ENCODE measurements at regions not wholly inside any gene's neighbourhood (a gene's known extent, or its start where the extent isn't known, plus 50 kb on each side); places are given as distances from the start of the nearest gene placed in this dataset.

DNA sequence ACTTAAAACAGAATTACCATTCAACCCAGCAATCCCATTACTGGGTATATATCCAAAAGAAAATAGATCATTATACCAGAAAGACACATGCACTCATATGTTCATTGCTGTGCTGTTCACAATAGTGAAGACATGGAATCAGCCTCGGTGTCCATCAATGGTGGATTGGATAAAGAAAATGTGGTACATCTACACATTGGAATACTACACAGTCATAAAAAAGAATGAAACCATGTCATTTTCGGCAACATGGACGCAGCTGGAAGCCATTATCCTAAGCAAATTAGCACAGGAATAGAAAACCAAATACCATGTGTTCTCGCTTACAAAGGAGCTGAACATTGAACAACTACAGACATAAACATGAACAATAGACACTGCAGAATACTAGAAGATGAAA, 244.8 kb upstream of the PROX1 start:
- Mint-ChIP-seq H3K27ac (no peak overlapping the region), H3K36me3 (no peaks in the 10 kb centered on the region), H3K9me3 (ENCODE audit: low read depth) (no peaks in the 10 kb centered on the region), H3K4me3 (no peak overlapping the region), H3K27me3 (no peaks in the 10 kb centered on the region), H3K4me1 (no peaks in the 10 kb centered on the region)
- DNase-seq (no peak), ATAC-seq (no peak)
- CTCF ChIA-PET, result no interaction called here

DNA sequence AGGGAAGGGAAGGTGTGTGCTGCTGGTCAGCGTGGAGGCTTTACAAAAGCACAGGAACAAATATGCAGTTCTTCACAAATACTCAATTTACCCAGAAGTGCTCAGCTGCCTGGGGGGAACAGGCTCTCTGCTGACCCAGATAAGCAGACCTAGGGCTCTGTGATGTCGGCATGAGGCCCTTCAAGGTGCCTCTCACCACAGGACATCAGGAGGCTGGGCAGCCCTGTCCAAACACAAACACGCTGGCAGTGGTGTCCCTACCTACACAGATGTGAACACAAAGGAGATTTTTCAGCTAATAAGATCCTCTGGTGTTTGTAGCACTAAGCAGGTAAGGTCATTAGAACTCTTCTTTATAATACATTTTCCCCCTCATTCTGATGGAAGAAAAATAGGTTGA, 243.0 kb upstream of the PROX1 start:
- Mint-ChIP-seq H3K9me3 (ENCODE audit: low read depth) (no peaks in the 10 kb centered on the region), H3K36me3 (no peaks in the 10 kb centered on the region), H3K4me1 (no peaks in the 10 kb centered on the region), H3K4me3 (no peak overlapping the region), H3K27me3 (no peaks in the 10 kb centered on the region), H3K27ac (no peak overlapping the region)
- DNase-seq (no peak), ATAC-seq (no peak)
- CTCF ChIA-PET, result no interaction called here

DNA sequence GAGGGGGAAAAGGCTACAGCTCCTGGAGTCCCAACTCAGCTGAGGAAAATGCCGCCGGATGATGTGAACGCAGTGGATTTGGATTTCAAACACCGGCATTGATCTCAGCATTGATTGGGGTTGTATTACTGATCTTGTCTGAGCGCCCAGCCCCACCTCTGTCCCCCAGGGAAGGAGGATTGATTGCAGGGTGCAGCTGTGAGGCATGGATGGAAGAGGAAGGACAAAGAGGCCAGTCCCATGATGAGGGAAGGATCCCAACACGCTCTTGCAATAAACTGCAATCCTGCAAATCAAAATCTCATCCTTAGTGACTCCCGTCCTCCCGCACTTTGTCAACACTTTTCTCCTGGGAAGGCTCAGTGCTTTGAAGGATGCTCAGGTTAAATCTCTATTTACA, 242.3 kb upstream of the PROX1 start:
- H3K36me3 Mint-ChIP-seq, result no peaks in the 10 kb centered on the region
- CTCF ChIA-PET, result no interaction called here
- DNase-seq (no peak), ATAC-seq (no peak)
- H3K27ac Mint-ChIP-seq, result no peak overlapping the region
- no peaks in the 10 kb centered on the region for H3K27me3 Mint-ChIP-seq
- H3K4me3 Mint-ChIP-seq, result no peak overlapping the region
- no peaks in the 10 kb centered on the region for H3K4me1 Mint-ChIP-seq
- H3K9me3 Mint-ChIP-seq (ENCODE audit: low read depth), result no peaks in the 10 kb centered on the region

DNA sequence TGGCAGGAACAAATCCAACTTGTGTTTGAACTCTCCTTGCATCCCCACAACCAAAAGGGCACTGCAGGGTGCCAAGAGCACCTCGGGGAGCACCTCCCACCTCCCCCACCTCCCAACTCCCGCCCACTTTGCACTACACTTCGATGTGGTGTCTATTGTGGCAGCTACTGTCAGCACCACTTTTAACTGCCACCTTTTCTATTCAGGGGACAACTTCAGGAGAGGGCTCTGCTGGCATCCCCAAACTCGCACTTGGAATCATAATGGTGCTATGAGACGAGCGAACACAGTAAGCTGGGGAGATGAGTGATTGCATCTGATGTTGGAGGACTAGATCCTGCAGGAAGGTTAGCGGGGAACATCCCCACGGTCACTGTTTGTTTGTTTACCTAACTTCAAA, 238.2 kb upstream of the PROX1 start:
- Mint-ChIP-seq H3K27ac (no peak overlapping the region), H3K4me1 (no peaks in the 10 kb centered on the region), H3K9me3 (ENCODE audit: low read depth) (no peaks in the 10 kb centered on the region), H3K27me3 (no peaks in the 10 kb centered on the region), H3K36me3 (no peaks in the 10 kb centered on the region), H3K4me3 (no peak overlapping the region)
- ATAC-seq (no peak), DNase-seq (no peak)
- CTCF ChIA-PET, result no interaction called here

DNA sequence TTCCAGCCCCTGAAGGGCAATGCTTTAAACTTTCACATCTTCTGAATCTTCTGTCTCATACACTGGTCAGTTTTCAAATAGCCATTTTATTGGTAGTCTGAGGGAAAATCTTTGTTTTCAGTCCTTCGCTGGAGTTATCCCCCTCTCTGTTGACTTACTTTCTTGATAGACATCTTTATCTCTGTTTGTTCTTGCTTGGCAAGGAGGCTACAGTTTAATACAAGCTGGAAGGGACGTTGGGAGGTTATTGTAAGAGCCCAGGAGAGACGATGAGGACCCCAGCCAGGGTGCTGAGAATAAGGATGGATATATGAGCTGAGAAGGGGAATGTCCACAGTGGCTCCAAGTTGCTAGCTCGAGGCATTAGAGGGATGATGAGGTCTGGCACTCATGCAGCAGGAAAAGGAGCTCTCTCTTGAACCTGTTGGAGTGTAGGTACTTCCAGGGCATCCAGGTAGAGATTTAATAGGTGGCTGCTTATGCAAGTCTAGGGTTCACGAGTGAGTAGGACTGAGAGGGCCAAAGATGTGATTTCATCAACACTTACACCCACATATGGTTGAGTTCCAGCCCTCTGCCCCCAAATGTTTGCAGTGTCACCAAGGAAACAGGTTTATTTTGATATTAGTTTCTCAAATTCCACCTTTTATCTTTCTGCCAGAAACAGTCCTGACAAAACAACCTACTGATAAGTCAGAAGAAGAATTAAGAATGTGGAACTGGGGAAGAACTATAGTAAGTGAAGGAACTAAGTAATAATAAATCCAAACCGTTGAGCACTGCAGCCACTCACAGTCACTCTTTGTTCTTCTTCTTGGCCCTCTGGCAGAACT, 237.3 kb upstream of the PROX1 start:
- no peak overlapping the region for H3K27ac Mint-ChIP-seq
- H3K9me3 Mint-ChIP-seq (ENCODE audit: low read depth), result no peaks in the 10 kb centered on the region
- ATAC-seq, result no peak
- no peaks in the 10 kb centered on the region for H3K4me1 Mint-ChIP-seq
- H3K36me3 Mint-ChIP-seq, result no peaks in the 10 kb centered on the region
- H3K27me3 Mint-ChIP-seq, result no peaks in the 10 kb centered on the region
- no peak for DNase-seq
- CTCF ChIA-PET, result no interaction called here
- no peak overlapping the region for H3K4me3 Mint-ChIP-seq

DNA sequence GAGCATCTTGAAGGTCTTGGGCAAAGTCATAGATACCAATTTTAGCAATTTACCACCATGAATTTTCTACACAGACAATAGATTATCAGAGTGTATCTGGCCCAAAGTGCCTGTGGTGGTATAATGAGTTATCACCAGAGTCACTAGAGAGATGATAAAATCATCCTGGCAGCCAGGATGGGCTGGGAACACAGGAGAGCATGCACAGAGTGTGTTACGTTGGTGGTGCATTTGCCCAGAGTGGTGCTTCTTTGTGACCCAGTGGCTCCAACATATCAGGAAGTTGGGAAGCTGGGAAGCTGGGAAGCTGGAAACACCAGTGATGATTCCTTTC, 236.7 kb upstream of the PROX1 start:
- ATAC-seq (no peak), DNase-seq (no peak)
- Mint-ChIP-seq H3K36me3 (no peaks in the 10 kb centered on the region), H3K4me1 (no peaks in the 10 kb centered on the region), H3K27me3 (no peaks in the 10 kb centered on the region), H3K9me3 (ENCODE audit: low read depth) (no peaks in the 10 kb centered on the region), H3K4me3 (no peak overlapping the region), H3K27ac (no peak overlapping the region)
- CTCF ChIA-PET, result no interaction called here

DNA sequence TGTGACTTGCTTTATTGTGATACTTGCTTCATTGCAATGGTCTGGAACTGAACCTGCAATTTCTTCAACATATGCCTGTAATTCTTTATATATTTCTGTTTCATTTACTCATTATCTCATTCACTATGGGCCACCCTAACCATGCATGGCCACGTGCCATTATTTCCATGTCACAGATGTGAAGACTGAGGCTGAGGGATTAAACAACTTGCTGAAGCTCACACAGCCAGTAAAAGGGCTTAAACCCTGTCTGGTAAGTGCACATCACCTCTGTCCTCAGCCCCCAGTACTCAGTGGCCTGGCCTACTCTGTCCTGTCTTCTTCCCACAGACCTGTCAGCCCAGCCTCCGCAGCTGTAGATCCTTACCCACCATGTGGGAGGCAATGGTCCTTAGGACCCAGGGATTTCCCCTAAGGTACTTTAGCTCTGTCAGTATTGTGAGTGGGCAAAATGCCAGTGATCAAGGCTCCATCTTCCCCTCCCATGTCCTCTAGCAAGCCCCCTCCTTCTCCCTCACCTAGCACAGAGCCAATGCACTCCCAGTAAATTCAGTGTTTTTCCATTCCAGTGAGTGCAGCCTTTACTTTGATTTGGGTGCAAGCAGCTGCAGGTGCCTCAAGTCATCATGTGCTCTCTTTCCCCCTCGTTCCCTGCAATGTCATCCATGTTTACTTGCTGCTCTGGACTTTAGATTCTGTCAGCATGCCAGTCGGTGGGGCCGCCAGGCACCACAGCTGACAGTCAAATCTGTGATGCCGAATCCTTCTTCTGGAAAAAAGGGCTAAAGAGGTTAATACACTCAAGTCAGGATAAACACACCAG, 228.2 kb upstream of the PROX1 start:
- CTCF ChIA-PET, result no interaction called here
- Mint-ChIP-seq H3K9me3 (ENCODE audit: low read depth) (no peaks in the 10 kb centered on the region), H3K4me3 (no peak overlapping the region), H3K36me3 (no peaks in the 10 kb centered on the region), H3K27me3 (no peaks in the 10 kb centered on the region), H3K4me1 (no peaks in the 10 kb centered on the region), H3K27ac (no peak overlapping the region)
- no peak for ATAC-seq
- DNase-seq, result no peak

DNA sequence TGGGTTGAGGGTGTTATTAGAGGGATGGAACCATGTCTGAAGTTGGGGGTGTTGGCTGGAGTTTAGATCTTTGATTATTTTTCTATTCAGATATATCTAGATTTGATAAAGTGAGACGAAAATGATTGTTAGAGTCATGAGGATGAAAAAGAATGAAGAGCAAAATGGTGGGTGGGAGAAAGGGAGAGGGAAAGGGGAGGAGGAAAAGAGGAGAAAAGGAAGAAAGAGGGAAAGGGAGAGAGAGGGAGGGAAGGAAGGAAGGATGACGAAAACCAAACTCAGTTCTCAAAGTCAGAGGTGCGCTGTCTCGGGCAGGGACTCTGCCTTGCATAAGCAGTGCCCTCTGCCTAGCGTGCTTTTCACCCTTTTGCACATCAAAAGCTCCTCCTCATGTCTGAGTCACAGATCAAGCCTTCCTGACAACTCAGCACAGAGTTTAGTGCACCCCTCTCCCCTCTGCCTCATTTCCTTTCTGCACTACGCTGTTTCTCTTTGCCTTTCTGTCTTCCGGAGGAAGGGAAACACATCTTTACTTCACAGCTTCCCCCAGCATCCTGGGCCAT, 225.8 kb upstream of the PROX1 start:
- Mint-ChIP-seq H3K9me3 (ENCODE audit: low read depth) (no peaks in the 10 kb centered on the region), H3K36me3 (no peaks in the 10 kb centered on the region), H3K4me3 (no peak overlapping the region), H3K4me1 (no peaks in the 10 kb centered on the region), H3K27me3 (no peaks in the 10 kb centered on the region), H3K27ac (no peak overlapping the region)
- CTCF ChIA-PET, result no interaction called here
- ATAC-seq, result no peak
- DNase-seq, result no peak

DNA sequence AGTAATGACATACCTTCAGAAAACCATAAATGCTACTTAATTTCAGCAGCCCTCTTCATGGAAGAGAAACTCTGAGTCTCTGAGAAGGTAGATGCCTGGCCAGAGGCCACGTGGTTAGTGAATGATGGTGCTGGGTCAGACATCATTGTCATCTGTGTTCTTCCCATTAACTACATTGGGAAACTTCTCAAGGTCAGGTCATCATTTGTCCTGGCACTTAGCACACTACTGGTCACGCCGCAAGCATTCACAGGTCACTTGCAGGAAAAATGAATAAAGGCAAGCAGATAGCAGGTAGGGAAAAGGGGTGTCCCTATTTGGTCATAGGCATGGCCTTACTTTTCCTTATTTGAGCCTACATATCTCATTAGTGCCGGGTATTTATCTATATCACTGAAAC, 220.1 kb upstream of the PROX1 start:
- H3K27ac Mint-ChIP-seq, result no peak overlapping the region
- ATAC-seq, result no peak
- H3K4me1 Mint-ChIP-seq, result no peaks in the 10 kb centered on the region
- H3K4me3 Mint-ChIP-seq, result no peak overlapping the region
- no peaks in the 10 kb centered on the region for H3K36me3 Mint-ChIP-seq
- CTCF ChIA-PET, result no interaction called here
- H3K9me3 Mint-ChIP-seq (ENCODE audit: low read depth), result no peaks in the 10 kb centered on the region
- no peak for DNase-seq
- H3K27me3 Mint-ChIP-seq, result no peaks in the 10 kb centered on the region

DNA sequence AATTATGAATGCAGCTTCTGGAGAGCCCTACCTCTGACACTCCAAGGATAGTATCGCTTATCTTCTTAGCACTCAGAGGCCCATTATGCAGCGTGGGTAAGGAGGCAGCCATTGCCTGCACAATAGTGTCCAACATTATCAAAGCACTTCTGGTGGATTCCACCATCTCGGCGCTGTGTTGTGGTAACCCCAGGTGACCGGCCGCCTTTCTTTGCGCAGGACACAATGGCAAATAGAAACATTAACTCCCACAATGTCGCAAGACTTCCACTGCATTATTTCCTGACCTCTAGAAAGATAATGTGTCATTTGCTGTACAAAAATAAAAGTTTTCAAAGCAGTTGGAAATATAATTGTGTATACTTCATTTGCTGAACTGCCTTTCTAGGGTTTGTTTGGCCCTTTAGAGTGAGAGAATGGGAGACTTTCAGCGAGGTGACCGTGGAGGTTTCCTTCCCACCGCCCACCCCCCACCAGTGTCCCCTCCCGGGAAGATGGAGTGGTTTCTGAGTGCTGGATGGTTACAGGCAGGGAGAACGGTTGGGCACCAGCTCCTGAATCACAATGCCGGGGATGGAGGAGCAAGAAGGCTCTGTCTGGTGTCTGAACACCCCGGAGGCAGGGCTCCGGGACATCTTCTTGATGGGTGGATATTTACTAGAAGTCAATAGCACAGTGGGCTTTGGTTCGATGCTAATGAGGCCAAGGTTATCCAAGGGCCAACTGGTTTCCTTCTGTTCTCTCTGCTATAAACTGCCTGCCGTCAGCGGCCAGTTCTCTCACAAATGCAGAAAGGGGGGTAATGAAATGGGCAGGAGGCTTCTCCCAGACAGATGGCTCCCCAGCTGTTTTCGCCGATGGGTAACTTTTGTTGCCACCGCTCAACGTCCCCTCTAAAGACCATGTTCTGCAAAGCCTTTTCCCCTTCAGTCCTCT, 215.4 kb upstream of the PROX1 start:
- Mint-ChIP-seq H3K36me3 (no peaks in the 10 kb centered on the region), H3K4me3 (no peak overlapping the region), H3K9me3 (ENCODE audit: low read depth) (no peaks in the 10 kb centered on the region), H3K27me3 (no peaks in the 10 kb centered on the region), H3K4me1 (no peaks in the 10 kb centered on the region), H3K27ac (no peak overlapping the region)
- ATAC-seq (no peak), DNase-seq (no peak)
- CTCF ChIA-PET, result no interaction called here

DNA sequence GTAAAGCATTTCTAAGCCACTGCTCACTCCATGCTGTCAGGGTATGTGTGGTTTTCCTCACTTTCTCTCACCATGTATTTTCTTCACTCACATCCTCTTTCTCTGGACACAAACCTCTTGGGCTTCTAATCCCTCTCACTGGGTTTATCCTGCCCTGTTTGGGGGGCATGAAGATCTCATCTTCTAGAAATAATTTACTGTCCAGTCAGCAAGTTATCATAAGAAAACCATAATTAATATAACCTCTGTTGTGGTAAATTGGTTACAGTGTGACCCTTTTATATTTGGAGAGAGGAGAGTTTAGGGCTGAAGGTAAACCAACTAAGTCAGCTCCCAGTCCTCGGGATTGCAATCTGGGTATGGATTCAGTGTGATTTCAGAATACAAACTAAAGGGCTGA, 213.8 kb upstream of the PROX1 start:
- H3K27ac Mint-ChIP-seq, result no peak overlapping the region

DNA sequence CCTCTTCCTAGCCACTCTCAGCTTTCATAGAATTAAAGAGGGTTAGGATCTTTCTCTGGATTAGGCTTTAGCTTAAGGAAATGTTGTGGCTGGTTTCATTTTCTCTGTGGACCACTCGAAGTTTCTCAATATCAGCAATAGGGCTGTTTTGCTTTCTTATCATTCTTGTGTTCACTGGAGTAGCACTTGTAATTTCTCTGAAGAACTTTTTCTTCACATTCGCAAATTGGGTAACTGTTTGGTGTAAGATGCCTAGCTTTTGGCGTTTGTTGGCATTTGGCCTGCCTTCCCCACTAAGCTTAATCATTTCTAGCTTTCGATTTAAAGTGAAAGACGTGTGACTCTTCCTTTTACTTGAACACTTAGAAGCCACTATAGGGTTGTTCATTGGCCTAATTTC, 210.8 kb upstream of the PROX1 start:
- H3K4me1 Mint-ChIP-seq, result no peaks in the 10 kb centered on the region
- DNase-seq (no peak), ATAC-seq (no peak)
- no peaks in the 10 kb centered on the region for H3K27me3 Mint-ChIP-seq
- CTCF ChIA-PET, result no interaction called here
- H3K4me3 Mint-ChIP-seq, result no peak overlapping the region
- H3K27ac Mint-ChIP-seq, result no peak overlapping the region
- no peaks in the 10 kb centered on the region for H3K9me3 Mint-ChIP-seq (ENCODE audit: low read depth)
- no peaks in the 10 kb centered on the region for H3K36me3 Mint-ChIP-seq

More for the DNA sequence above, 213.8 kb upstream of the PROX1 start:
- Mint-ChIP-seq H3K4me3 (no peak overlapping the region), H3K27me3 (no peaks in the 10 kb centered on the region), H3K9me3 (ENCODE audit: low read depth) (no peaks in the 10 kb centered on the region), H3K4me1 (no peaks in the 10 kb centered on the region), H3K36me3 (no peaks in the 10 kb centered on the region)
- DNase-seq (no peak), ATAC-seq (no peak)
- CTCF ChIA-PET, result no interaction called here

DNA sequence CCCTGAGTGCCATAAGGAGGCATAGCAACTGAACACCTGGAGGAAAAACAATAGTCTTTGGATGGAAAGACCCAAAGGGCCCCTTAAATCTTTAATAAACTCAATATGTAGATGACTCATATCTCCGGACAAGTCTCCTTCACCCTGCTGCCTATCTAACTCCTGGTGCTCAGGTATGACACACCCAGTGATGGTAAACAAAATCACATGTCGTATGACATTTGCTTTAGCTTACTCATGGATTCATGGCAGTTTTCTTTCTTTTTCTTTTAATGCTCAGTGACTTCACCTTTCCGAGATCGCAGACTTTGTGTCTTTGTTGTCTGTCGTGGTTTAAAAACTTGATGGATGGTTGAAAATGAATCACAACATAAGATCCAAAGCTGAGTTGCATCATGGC, 208.5 kb upstream of the PROX1 start:
- ATAC-seq, result no peak
- CTCF ChIA-PET, result no interaction called here
- Mint-ChIP-seq H3K27me3 (peaks cover 3% of the 10 kb centered on the region), H3K4me1 (no peaks in the 10 kb centered on the region), H3K36me3 (no peaks in the 10 kb centered on the region), H3K9me3 (ENCODE audit: low read depth) (no peaks in the 10 kb centered on the region), H3K27ac (no peak overlapping the region), H3K4me3 (no peak overlapping the region)
- DNase-seq, result no peak

Data from activated CD8-positive, alpha-beta memory T cell treated with anti-CD3 and anti-CD28 coated beads, Interleukin-2, amount 10 ng/mL, durations not matched to agents 7 days and 5 days (primary cell).